Neural cell (in vitro differentiated cells): ENCODE measurements at regions not wholly inside any gene's neighbourhood (a gene's known extent, or its start where the extent isn't known, plus 50 kb on each side); places are given as distances from the start of the nearest gene placed in this dataset.
"Not testable (repeated sequence)": the region's sequence is repeated elsewhere in the genome, so short reads cannot be mapped to it uniquely, and the experiment has no call there.

ENCODE experiments used
- H2AFZ ChIP-seq: fragments of 200-600, 300-800 bp; sonication (generic), shearing (Covaris generic); 2 replicates; pipeline ENCODE4 v1.6.0; 2014; ENCODE audit warnings: low read depth, mild to moderate bottlenecking, antibody characterized with exemption, low read length, moderate library complexity
- H3F3A ChIP-seq: fragments of 200-600 bp; shearing (Covaris generic); 2 replicates; pipeline ENCODE4 v1.6.1; 2016; ENCODE audit warnings: mild to moderate bottlenecking, moderate library complexity, mixed read lengths, antibody characterized with exemption, low read length; ENCODE audit not compliant: insufficient read depth, poor library complexity, severe bottlenecking
- H3K27ac ChIP-seq: fragments of 200-600, 300-800 bp; sonication (generic), shearing (Covaris generic); 2 replicates; pipeline ENCODE4 v1.5.1; 2014; ENCODE audit warnings: mild to moderate bottlenecking, low read length, moderate library complexity
- H3K27me3 ChIP-seq: fragments of 300-800, 200-600 bp; sonication (generic), shearing (Covaris generic); 2 replicates; pipeline ENCODE4 v1.6.0; 2014; ENCODE audit warnings: mild to moderate bottlenecking, low read depth, low read length, moderate library complexity; ENCODE audit not compliant: insufficient read depth
- H3K36me3 ChIP-seq: fragments of 300-800, 200-600 bp; sonication (generic), shearing (Covaris generic); 2 replicates; pipeline ENCODE4 v1.5.1; 2014; ENCODE audit warnings: mild to moderate bottlenecking, antibody characterized with exemption, low read length, moderate library complexity; ENCODE audit not compliant: insufficient read depth
- H3K4me2 ChIP-seq: fragments of 300-800, 200-600 bp; sonication (generic), shearing (Covaris generic); 2 replicates; pipeline ENCODE4 v1.6.0; 2014; ENCODE audit warnings: mild to moderate bottlenecking, low read length
- H3K4me3 ChIP-seq: fragments of 300-800, 200-600 bp; sonication (generic), shearing (Covaris generic); 2 replicates; pipeline ENCODE4 v1.5.1; 2014; ENCODE audit warnings: mild to moderate bottlenecking, low read length, moderate library complexity
- H3K79me2 ChIP-seq: fragments of 200-600 bp; shearing (Covaris generic); replicated peaks from 2 replicates; pipeline ENCODE4 v1.6.0; 2014; ENCODE audit warnings: mild to moderate bottlenecking, low read length, moderate library complexity; ENCODE audit not compliant: insufficient read depth
- H3K9ac ChIP-seq: fragments of 300-800, 200-600 bp; sonication (generic), shearing (Covaris generic); 2 replicates; pipeline ENCODE4 v1.6.1; 2016; ENCODE audit warnings: mild to moderate bottlenecking, low read length, mixed read lengths
- H3K9me2 ChIP-seq: fragments of 200-600 bp; shearing (Covaris generic); 2 replicates; pipeline ENCODE4 v1.6.1; 2016; ENCODE audit warnings: mild to moderate bottlenecking, low read length, mixed read lengths; ENCODE audit not compliant: insufficient read depth
- H3K9me3 ChIP-seq: fragments of 200-600, 300-800 bp; sonication (generic), shearing (Covaris generic); 2 replicates; pipeline ENCODE4 v1.6.1; 2016; ENCODE audit warnings: mild to moderate bottlenecking, mixed run types, low read length, moderate library complexity, mixed read lengths
- H4K20me1 ChIP-seq: fragments of 200-600 bp; shearing (Covaris generic); 2 replicates; pipeline ENCODE4 v1.6.1; 2016; ENCODE audit warnings: mild to moderate bottlenecking, mixed run types; ENCODE audit not compliant: insufficient read depth
- CTCF ChIP-seq: fragments of 450-650 bp; IDR thresholded peaks from 2 replicates; pipeline ENCODE4 v1.5.1; 2014; ENCODE audit warnings: antibody characterized with exemption, mild to moderate bottlenecking, moderate library complexity; ENCODE audit not compliant: poor library complexity, severe bottlenecking
- EP300 ChIP-seq: fragments of 450-650 bp; conservative IDR thresholded peaks from 2 replicates; pipeline ENCODE4 v1.6.1; 2014; ENCODE audit warnings: antibody characterized with exemption, mild to moderate bottlenecking, moderate library complexity; ENCODE audit not compliant: poor library complexity, severe bottlenecking
- EZH2 ChIP-seq: fragments of 200-600, 300-800 bp; shearing (Covaris generic), sonication (generic); IDR thresholded peaks from 2 replicates; pipeline ENCODE4 v1.6.1; 2014; ENCODE audit warnings: antibody characterized with exemption, low read length, borderline replicate concordance, mild to moderate bottlenecking; ENCODE audit not compliant: insufficient read depth, poor library complexity, severe bottlenecking
- MXI1 ChIP-seq: fragments of 450-650 bp; conservative IDR thresholded peaks from 2 replicates; pipeline ENCODE4 v1.6.1; 2014; ENCODE audit warnings: antibody characterized with exemption, mild to moderate bottlenecking; ENCODE audit not compliant: poor library complexity, severe bottlenecking
- POLR2AphosphoS5 ChIP-seq: IDR thresholded peaks from 2 replicates; pipeline ENCODE4 v1.6.1; 2012
- RAD21 ChIP-seq: fragments of 450-650 bp; conservative IDR thresholded peaks from 2 replicates; pipeline ENCODE4 v1.6.1; 2014; ENCODE audit warnings: antibody characterized with exemption, mild to moderate bottlenecking, moderate library complexity
- SMC3 ChIP-seq: fragments of 450-650 bp; conservative IDR thresholded peaks from 2 replicates; pipeline ENCODE4 v1.6.1; 2014; ENCODE audit warnings: antibody characterized with exemption, mild to moderate bottlenecking, moderate library complexity; ENCODE audit not compliant: poor library complexity
- TAF1 ChIP-seq: IDR thresholded peaks from 2 replicates; pipeline ENCODE4 v1.6.1; 2012; ENCODE audit warnings: low read depth
- TF ChIP-seq, protein P1 (sequence below): IDR thresholded peaks from 2 replicates; pipeline ENCODE4 v1.6.1; 2012; ENCODE audit warnings: borderline replicate concordance

DNA sequence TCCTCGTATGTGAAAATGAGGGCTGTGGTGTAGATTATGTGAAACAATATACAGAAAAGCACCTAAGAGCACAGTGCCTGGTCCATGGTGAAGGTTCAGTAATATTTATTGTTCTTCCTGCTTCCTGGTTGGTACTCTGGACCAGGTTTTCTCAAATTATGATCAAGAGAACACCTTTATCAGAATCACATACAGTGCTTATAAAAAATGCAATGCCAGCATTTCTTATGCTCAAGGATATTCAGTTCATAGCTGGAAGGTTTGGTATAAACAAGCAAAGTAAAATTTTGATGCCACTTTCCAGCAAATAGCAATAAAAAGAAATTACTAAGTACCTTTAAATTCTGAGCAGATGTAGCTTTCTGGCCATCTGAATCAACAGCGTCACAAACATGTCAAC, 1412.4 kb downstream of the RPA4 start:
- Histone ChIP-seq H4K20me1 (no peaks in the 10 kb centered on the region), H3K4me2 (no peak overlapping the region), H3K9me3 (no peaks in the 10 kb centered on the region), H3F3A (no peaks in the 10 kb centered on the region), H3K4me3 (no peak overlapping the region), H3K9me2 (no peaks in the 10 kb centered on the region), H3K36me3 (no peaks in the 10 kb centered on the region), H3K27me3 (no peaks in the 10 kb centered on the region), H3K9ac (no peak overlapping the region), H2AFZ (no peak overlapping the region), H3K79me2 (no peaks in the 10 kb centered on the region), H3K27ac (no peak overlapping the region)
- TF ChIP-seq MXI1: no peak
- no peak for TF ChIP-seq SMC3
- TF ChIP-seq, protein P1, sequence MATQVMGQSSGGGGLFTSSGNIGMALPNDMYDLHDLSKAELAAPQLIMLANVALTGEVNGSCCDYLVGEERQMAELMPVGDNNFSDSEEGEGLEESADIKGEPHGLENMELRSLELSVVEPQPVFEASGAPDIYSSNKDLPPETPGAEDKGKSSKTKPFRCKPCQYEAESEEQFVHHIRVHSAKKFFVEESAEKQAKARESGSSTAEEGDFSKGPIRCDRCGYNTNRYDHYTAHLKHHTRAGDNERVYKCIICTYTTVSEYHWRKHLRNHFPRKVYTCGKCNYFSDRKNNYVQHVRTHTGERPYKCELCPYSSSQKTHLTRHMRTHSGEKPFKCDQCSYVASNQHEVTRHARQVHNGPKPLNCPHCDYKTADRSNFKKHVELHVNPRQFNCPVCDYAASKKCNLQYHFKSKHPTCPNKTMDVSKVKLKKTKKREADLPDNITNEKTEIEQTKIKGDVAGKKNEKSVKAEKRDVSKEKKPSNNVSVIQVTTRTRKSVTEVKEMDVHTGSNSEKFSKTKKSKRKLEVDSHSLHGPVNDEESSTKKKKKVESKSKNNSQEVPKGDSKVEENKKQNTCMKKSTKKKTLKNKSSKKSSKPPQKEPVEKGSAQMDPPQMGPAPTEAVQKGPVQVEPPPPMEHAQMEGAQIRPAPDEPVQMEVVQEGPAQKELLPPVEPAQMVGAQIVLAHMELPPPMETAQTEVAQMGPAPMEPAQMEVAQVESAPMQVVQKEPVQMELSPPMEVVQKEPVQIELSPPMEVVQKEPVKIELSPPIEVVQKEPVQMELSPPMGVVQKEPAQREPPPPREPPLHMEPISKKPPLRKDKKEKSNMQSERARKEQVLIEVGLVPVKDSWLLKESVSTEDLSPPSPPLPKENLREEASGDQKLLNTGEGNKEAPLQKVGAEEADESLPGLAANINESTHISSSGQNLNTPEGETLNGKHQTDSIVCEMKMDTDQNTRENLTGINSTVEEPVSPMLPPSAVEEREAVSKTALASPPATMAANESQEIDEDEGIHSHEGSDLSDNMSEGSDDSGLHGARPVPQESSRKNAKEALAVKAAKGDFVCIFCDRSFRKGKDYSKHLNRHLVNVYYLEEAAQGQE: no peak
- no peak for TF ChIP-seq TAF1
- TF ChIP-seq EZH2: no peak
- TF ChIP-seq EP300: no peak
- no peak for TF ChIP-seq CTCF
- TF ChIP-seq RAD21: no peak
- no peak for TF ChIP-seq POLR2AphosphoS5

DNA sequence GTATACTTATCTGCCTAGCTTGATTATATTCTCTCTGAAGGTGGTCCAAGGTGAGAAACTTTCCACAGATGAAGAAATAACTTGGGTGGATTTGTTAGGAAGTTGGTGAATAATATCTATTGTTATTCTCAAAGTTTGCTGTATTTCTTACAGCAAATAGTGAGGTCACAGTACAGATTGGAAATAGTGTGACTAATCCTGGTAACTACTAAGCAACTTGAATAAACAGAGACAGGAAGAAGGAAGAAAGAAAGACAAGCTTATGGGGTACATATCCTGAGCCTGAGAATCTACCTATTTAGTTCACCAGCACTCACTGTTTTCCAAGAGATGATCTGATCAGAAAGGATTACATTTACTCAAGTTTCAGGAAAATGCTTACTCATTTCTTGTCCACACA, 1416.1 kb downstream of the RPA4 start:
- H3K79me2 ChIP-seq: no peaks in the 10 kb centered on the region
- no peak overlapping the region for H3K4me3 ChIP-seq
- H4K20me1 ChIP-seq: no peaks in the 10 kb centered on the region
- TF ChIP-seq, protein P1: no peak
- no peak for TF ChIP-seq RAD21
- no peak for TF ChIP-seq CTCF
- TF ChIP-seq TAF1: no peak
- TF ChIP-seq MXI1: no peak
- TF ChIP-seq SMC3: no peak
- no peak for TF ChIP-seq EP300
- no peak for TF ChIP-seq EZH2
- TF ChIP-seq POLR2AphosphoS5: no peak
- no peak overlapping the region for H3K27ac ChIP-seq
- no peaks in the 10 kb centered on the region for H3F3A ChIP-seq
- no peak overlapping the region for H3K9ac ChIP-seq
- H3K36me3 ChIP-seq: no peaks in the 10 kb centered on the region
- H3K9me3 ChIP-seq: no peaks in the 10 kb centered on the region
- no peak overlapping the region for H3K4me2 ChIP-seq
- no peaks in the 10 kb centered on the region for H3K9me2 ChIP-seq
- no peaks in the 10 kb centered on the region for H3K27me3 ChIP-seq
- no peak overlapping the region for H2AFZ ChIP-seq

DNA sequence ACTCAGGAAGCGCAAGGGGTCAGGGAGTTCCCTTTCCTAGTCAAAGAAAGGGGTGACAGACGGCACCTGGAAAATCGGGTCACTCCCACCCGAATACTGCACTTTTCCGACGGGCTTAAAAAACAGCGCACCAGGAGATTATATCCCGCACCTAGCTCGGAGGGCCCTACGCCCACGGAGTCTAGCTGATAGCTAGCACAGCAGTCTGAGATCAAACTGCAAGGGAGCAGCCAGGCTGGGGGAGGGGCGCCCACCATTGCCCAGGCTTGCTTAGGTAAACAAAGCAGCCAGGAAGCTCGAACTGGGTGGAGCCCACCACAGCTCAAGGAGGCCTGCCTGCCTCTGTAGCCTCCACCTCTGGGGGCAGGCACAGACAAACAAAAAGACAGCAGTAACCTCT, 1416.8 kb downstream of the RPA4 start:
- H4K20me1 ChIP-seq, H3K36me3 ChIP-seq, H3F3A ChIP-seq, H3K27ac ChIP-seq, H3K9me2 ChIP-seq, H3K79me2 ChIP-seq, H3K9ac ChIP-seq, H3K4me3 ChIP-seq, H3K4me2 ChIP-seq, H3K9me3 ChIP-seq, H3K27me3 ChIP-seq, H2AFZ ChIP-seq: not testable (repeated sequence)
